NT2/D1 (cell line): ENCODE measurements at regions not wholly inside any gene's neighbourhood (a gene's known extent, or its start where the extent isn't known, plus 50 kb on each side); places are given as distances from the start of the nearest gene placed in this dataset.

Experiments
- SUZ12 ChIP-seq: IDR thresholded peaks from 2 replicates; pipeline ENCODE4 v1.6.1; 2011; ENCODE audit not compliant: insufficient read length, insufficient read depth; ENCODE audit errors: extremely low read depth
- YY1 ChIP-seq: IDR thresholded peaks from 2 replicates; pipeline ENCODE4 v1.6.1; 2011; ENCODE audit not compliant: insufficient read length, insufficient read depth
- ZNF274 ChIP-seq: IDR thresholded peaks from 2 replicates; pipeline ENCODE4 v1.6.1; 2011; ENCODE audit warnings: mild to moderate bottlenecking, low read depth, low read length

- TF ChIP-seq ZNF274 (no peak), YY1 (no peak), SUZ12 (no peak)
Observed at GRCh38 chr5:24059006-24059405, 551.6 kb downstream of the PRDM9 start.
